Mesenchymal stem cell (in vitro differentiated cells and primary cell): ENCODE measurements at regions not wholly inside any gene's neighbourhood (a gene's known extent, or its start where the extent isn't known, plus 50 kb on each side); places are given as distances from the start of the nearest gene placed in this dataset.
A peak's percentile ranks its signal among the peaks of the same experiment; 100 is the strongest.

ENCODE experiments used
- DNase-seq: peaks from one replicate; pipeline ENCODE4 v3.0.0-alpha.2; 2013
- H2AFZ ChIP-seq: one replicate; pipeline ENCODE4 v1.6.1; 2013; ENCODE audit warnings: low read depth, mild to moderate bottlenecking, control low read depth, inconsistent platforms, low read length, moderate library complexity
- H2AK5ac ChIP-seq: 2 replicates; pipeline ENCODE4 v1.6.1; 2013; ENCODE audit warnings: low read length, moderate library complexity, mild to moderate bottlenecking, inconsistent platforms; ENCODE audit not compliant: severe bottlenecking
- H2BK120ac ChIP-seq: one replicate; pipeline ENCODE4 v1.6.1; 2013; ENCODE audit warnings: low read depth, mild to moderate bottlenecking, inconsistent platforms, low read length, moderate library complexity
- H2BK12ac ChIP-seq, 2 experiments: one replicate each; pipeline ENCODE4 v1.6.1; 2013; ENCODE audit warnings: inconsistent platforms in 2 of 2, low read length in 2 of 2, mild to moderate bottlenecking in 2 of 2, moderate library complexity in 2 of 2, control low read depth in 1 of 2
- H2BK15ac ChIP-seq: one replicate; pipeline ENCODE4 v1.6.1; 2013; ENCODE audit warnings: mild to moderate bottlenecking, low read depth, inconsistent platforms; ENCODE audit not compliant: poor library complexity, severe bottlenecking
- H2BK5ac ChIP-seq: 2 replicates; pipeline ENCODE4 v1.6.1; 2013; ENCODE audit warnings: low read depth, mild to moderate bottlenecking, low read length, control low read depth, inconsistent platforms; ENCODE audit not compliant: poor library complexity, severe bottlenecking
- H3K14ac ChIP-seq, 2 experiments: one replicate each; pipeline ENCODE4 v1.6.1; 2013; ENCODE audit warnings: inconsistent platforms in 2 of 2, low read length in 2 of 2, control low read depth in 1 of 2, mild to moderate bottlenecking in 1 of 2, moderate library complexity in 1 of 2
- H3K18ac ChIP-seq, 2 experiments: one replicate each; pipeline ENCODE4 v1.6.1; 2013; ENCODE audit warnings: inconsistent platforms in 2 of 2, low read length in 2 of 2, control low read depth in 1 of 2, low read depth in 1 of 2, mild to moderate bottlenecking in 1 of 2
- H3K23ac ChIP-seq, 2 experiments: one replicate each; pipeline ENCODE4 v1.6.1; 2013; ENCODE audit warnings: inconsistent platforms in 2 of 2, low read length in 2 of 2, mild to moderate bottlenecking in 2 of 2, moderate library complexity in 2 of 2, control low read depth in 1 of 2
- H3K27ac ChIP-seq: 2 replicates; pipeline ENCODE4 v1.5.1; 2013; ENCODE audit warnings: mild to moderate bottlenecking, moderate library complexity, low read length, control low read depth, inconsistent platforms; ENCODE audit not compliant: poor library complexity, severe bottlenecking
- H3K27me3 ChIP-seq, 2 experiments: 2 replicates each; pipeline versions ENCODE4 v1.6.1 to v1.7.0; 2013; ENCODE audit warnings: low read length in 2 of 2, mild to moderate bottlenecking in 2 of 2, moderate library complexity in 2 of 2, control low read depth in 1 of 2, inconsistent platforms in 1 of 2; ENCODE audit not compliant: control insufficient read depth in 1 of 2, insufficient read depth in 1 of 2
- H3K36me3 ChIP-seq, 2 experiments: 2 replicates each; pipeline versions ENCODE4 v1.6.1 to v1.7.0; 2013; ENCODE audit warnings: low read length in 2 of 2, control low read depth in 1 of 2, inconsistent platforms in 1 of 2, low read depth in 1 of 2, mild to moderate bottlenecking in 1 of 2; ENCODE audit not compliant: insufficient read depth in 2 of 2, control insufficient read depth in 1 of 2
- H3K4ac ChIP-seq, 2 experiments: one replicate each; pipeline ENCODE4 v1.6.1; 2013; ENCODE audit warnings: inconsistent platforms in 2 of 2, low read length in 2 of 2, mild to moderate bottlenecking in 2 of 2, moderate library complexity in 2 of 2, control low read depth in 1 of 2, low read depth in 1 of 2
- H3K4me1 ChIP-seq: 2 replicates; pipeline ENCODE4 v1.6.1; 2013; ENCODE audit warnings: low read depth, low read length, control low read depth; ENCODE audit not compliant: control insufficient read depth, insufficient read depth
- H3K4me2 ChIP-seq: 2 replicates; pipeline ENCODE4 v1.6.1; 2013; ENCODE audit warnings: low read length, mild to moderate bottlenecking, inconsistent platforms; ENCODE audit not compliant: poor library complexity, severe bottlenecking
- H3K4me3 ChIP-seq, 2 experiments: 2 replicates each; pipeline versions ENCODE4 v1.5.1 to v1.7.0; 2013; ENCODE audit warnings: low read length in 2 of 2, mild to moderate bottlenecking in 2 of 2, control low read depth in 1 of 2, low read depth in 1 of 2; ENCODE audit not compliant: insufficient read depth in 1 of 2
- H3K79me1 ChIP-seq: replicated peaks from 2 replicates; pipeline ENCODE4 v1.6.1; 2013; ENCODE audit warnings: mild to moderate bottlenecking, control low read depth, low read length, inconsistent platforms; ENCODE audit not compliant: poor library complexity, severe bottlenecking
- H3K9ac ChIP-seq: 2 replicates; pipeline ENCODE4 v1.7.0; 2013; ENCODE audit warnings: mild to moderate bottlenecking, low read length, moderate library complexity
- H3K9me3 ChIP-seq: 2 replicates; pipeline ENCODE4 v1.7.0; 2013; ENCODE audit warnings: mild to moderate bottlenecking, low read length; ENCODE audit not compliant: control insufficient read depth
- H4K8ac ChIP-seq: one replicate; pipeline ENCODE4 v1.6.1; 2013; ENCODE audit warnings: inconsistent platforms, mild to moderate bottlenecking, low read length, moderate library complexity
- H4K91ac ChIP-seq: one replicate; pipeline ENCODE4 v1.6.1; 2013; ENCODE audit warnings: mild to moderate bottlenecking, low read length, inconsistent platforms
- WGBS: methylation state at CpG from one replicate; pipeline ENCODE4 v1.1.7; 2013; ENCODE audit warnings: mixed read lengths; 5-methylcytosine and 5-hydroxymethylcytosine counted together

DNA sequence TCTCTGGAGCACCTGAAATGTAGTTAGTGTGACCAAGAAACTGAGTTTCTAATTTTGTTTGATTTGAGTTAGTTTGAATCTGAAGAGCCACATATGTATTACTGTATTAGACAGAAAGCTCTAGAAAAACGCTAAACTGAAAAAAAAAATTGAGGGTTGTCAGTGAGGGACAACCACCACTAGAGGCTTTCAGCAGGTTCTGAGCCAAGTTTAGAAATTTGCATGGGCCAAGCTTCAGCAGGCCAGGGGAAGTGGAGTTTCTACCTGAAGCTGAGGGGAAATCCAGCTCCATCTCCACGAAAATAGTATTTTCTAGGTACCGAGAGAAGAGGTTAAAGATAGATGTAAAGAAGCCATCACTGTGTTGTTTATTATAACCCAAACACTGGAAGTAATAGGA is 77.9 kb upstream of the PLXNA4 start:
- Histone ChIP-seq H3K9ac (no peak overlapping the region), H3K4me2 (no peak overlapping the region), H2AK5ac (no peak overlapping the region), H2BK12ac (no peak overlapping the region), H4K8ac (no peak overlapping the region), H2BK5ac (no peak overlapping the region), H3K27ac (no peak overlapping the region), H2AFZ (no peak overlapping the region), H2BK120ac (no peak overlapping the region), H3K18ac (no peak overlapping the region), H2BK15ac (no peak overlapping the region), H3K14ac (no peak overlapping the region), H3K4ac (no peak overlapping the region), H3K9me3 (no peaks in the 10 kb centered on the region), H3K23ac (no peak overlapping the region), H3K27me3 (no peaks in the 10 kb centered on the region), H3K4me1 (peaks cover 6% of the 10 kb centered on the region), H3K79me1 (no peaks in the 10 kb centered on the region), H3K4me3 (no peak overlapping the region), H4K91ac (no peak overlapping the region), H3K36me3 (no peaks in the 10 kb centered on the region)
- 74% methylated on average over 1 of the region's 3 CpGs for WGBS
- DNase-seq: peak; percentile 24

DNA sequence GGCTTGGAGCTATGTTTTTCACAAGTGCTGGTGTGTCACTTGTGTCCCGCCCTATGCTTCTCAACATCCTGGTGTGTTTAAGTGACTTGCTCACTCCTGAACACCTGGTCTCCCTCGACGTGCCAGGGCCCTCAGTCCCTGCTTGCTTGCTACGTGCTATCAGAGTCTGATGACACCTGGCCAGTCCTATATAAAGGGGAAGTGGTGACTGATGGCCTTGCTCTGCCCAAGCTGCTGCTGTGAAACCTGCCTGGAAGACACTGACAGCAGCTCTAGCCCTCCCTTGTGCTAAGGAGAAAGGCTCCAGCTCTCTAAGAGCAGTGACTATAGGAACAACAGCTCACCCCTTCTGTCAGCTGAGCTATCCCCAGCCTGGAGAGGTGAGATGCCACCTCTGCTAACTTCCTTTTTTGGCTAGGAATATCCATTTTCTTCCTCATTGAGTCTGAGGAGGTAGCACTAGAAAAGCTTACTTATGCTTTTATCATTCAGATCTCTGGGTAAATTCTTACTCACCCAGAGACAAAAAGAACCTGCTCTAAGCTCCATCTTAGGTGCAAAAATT is 77.2 kb upstream of the PLXNA4 start:
- H3K27me3 ChIP-seq: no peaks in the 10 kb centered on the region
- WGBS: 91% methylated on average over 4 of the region's 4 CpGs
- H3K36me3 ChIP-seq: no peaks in the 10 kb centered on the region

DNA sequence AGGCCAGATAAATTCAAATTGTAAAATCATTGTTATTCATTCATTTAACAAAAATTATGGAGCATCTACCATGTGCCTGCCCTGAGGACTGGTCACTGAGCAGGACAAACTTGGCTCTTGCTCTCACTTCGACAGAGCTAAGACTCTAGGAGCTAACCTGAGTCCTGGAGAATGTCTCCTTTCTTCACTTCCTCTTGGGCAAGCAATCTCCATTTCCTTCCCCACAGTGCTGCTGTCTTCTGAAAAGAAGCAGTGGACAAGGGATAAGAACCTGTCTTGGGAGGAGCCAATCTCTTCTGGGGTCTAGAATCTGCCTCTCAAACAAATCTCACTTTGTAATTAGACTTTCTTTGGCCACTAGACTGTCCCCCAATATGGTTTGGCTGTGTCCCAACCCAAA is 76.2 kb upstream of the PLXNA4 start:
- Histone ChIP-seq H3K79me1 (no peaks in the 10 kb centered on the region), H3K4me1 (peaks cover 6% of the 10 kb centered on the region), H3K36me3 (no peaks in the 10 kb centered on the region), H3K18ac (no peak overlapping the region), H2AK5ac (no peak overlapping the region), H3K4ac (no peak overlapping the region), H2BK12ac (no peak overlapping the region), H2BK5ac (no peak overlapping the region), H3K4me3 (no peak overlapping the region), H4K8ac (no peak overlapping the region), H4K91ac (no peak overlapping the region), H3K14ac (no peak overlapping the region), H2AFZ (no peak overlapping the region), H3K27me3 (no peaks in the 10 kb centered on the region), H3K27ac (no peak overlapping the region), H3K4me2 (no peak overlapping the region), H3K9ac (no peak overlapping the region), H2BK120ac (no peak overlapping the region), H2BK15ac (no peak overlapping the region), H3K9me3 (no peaks in the 10 kb centered on the region), H3K23ac (no peak overlapping the region)
- DNase-seq: no peak
- 79% methylated on average over 1 of the region's 1 CpG for WGBS

More for the DNA sequence above, 77.2 kb upstream of the PLXNA4 start:
- no peaks in the 10 kb centered on the region for H3K79me1 ChIP-seq
- H2AFZ ChIP-seq: no peak overlapping the region
- no peak overlapping the region for H3K4me3 ChIP-seq
- no peak overlapping the region for H2BK15ac ChIP-seq
- no peak overlapping the region for H2BK120ac ChIP-seq
- H4K8ac ChIP-seq: no peak overlapping the region
- peaks cover 6% of the 10 kb centered on the region for H3K4me1 ChIP-seq
- H3K23ac ChIP-seq: no peak overlapping the region
- H3K14ac ChIP-seq: no peak overlapping the region
- no peak overlapping the region for H3K4me2 ChIP-seq
- no peak overlapping the region for H3K27ac ChIP-seq
- H3K18ac ChIP-seq: no peak overlapping the region
- no peak overlapping the region for H2BK12ac ChIP-seq
- H3K9ac ChIP-seq: no peak overlapping the region
- no peaks in the 10 kb centered on the region for H3K9me3 ChIP-seq
- H2AK5ac ChIP-seq: no peak overlapping the region
- H4K91ac ChIP-seq: no peak overlapping the region
- no peak overlapping the region for H3K4ac ChIP-seq
- no peak overlapping the region for H2BK5ac ChIP-seq
- DNase-seq: no peak

DNA sequence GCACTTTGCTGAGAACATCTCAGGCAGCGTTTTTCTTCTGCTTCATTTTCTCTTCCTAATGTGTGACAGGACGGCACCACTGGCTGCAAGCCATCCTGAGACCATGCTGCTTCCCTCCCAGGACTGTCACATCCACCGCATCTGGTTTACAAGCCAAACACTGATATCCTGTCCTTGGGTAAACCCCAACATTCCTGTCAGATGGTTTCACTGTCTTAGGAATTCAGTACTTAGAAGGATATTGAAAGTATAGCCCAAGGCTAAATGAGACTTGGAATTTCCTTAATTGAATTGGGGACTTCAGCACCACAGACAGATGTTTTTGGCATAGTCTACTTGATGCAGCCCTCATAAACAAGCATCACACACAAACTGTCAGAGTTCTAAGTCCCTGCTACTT is 74.2 kb upstream of the PLXNA4 start:
- Histone ChIP-seq H3K4me2 (no peak overlapping the region), H2AK5ac (no peak overlapping the region), H3K79me1 (no peaks in the 10 kb centered on the region), H2BK15ac (no peak overlapping the region), H3K4me1 (peaks cover 6% of the 10 kb centered on the region), H3K4me3 (peak overlapping the region in 1 of 2 experiments; percentile 61), H4K8ac (no peak overlapping the region), H4K91ac (no peak overlapping the region), H3K36me3 (no peaks in the 10 kb centered on the region), H3K4ac (no peak overlapping the region), H3K27me3 (no peaks in the 10 kb centered on the region), H2AFZ (no peak overlapping the region), H3K18ac (no peak overlapping the region), H3K27ac (no peak overlapping the region), H3K9me3 (no peaks in the 10 kb centered on the region), H2BK12ac (no peak overlapping the region), H3K23ac (no peak overlapping the region), H2BK5ac (no peak overlapping the region), H3K9ac (no peak overlapping the region), H2BK120ac (no peak overlapping the region), H3K14ac (no peak overlapping the region)
- WGBS: 4% methylated on average over 3 of the region's 3 CpGs
- DNase-seq: peak; percentile 89
